ENCODE measurements at regions not wholly inside any gene's neighbourhood (a gene's known extent, or its start where the extent isn't known, plus 50 kb on each side); places are given as distances from the start of the nearest gene placed in this dataset.

- Histone ChIP-seq H3K4me3 (ENCODE audit: low read depth, low read length) (no peak overlapping the region), H3K9me3 (ENCODE audit: severe bottlenecking) (no peaks in the 10 kb centered on the region), H3K27ac (no peak overlapping the region), H3K27me3 (ENCODE audit: insufficient read depth, low read depth, severe bottlenecking) (peaks cover 14% of the 10 kb centered on the region), H3K36me3 (no peaks in the 10 kb centered on the region)
- TF ChIP-seq CTCF (IDR thresholded peaks at IDR 0.05; ENCODE audit: low read depth, low read length), result no peak
- DNase-seq, result no peak
Observed at GRCh38 chr3:6229778-6230410, 631.0 kb upstream of the GRM7 start.

- Histone ChIP-seq H3K27ac (no peak overlapping the region), H3K9me3 (ENCODE audit: severe bottlenecking) (no peaks in the 10 kb centered on the region), H3K4me3 (ENCODE audit: low read depth, low read length) (no peak overlapping the region), H3K36me3 (no peaks in the 10 kb centered on the region), H3K27me3 (ENCODE audit: insufficient read depth, low read depth, severe bottlenecking) (peaks cover 18% of the 10 kb centered on the region)
- DNase-seq, result no peak
- TF ChIP-seq CTCF (IDR thresholded peaks at IDR 0.05; ENCODE audit: low read depth, low read length), result no peak
Observed at GRCh38 chr3:6242104-6242503, 618.8 kb upstream of the GRM7 start.

GRCh38 chr3:6248528-6248927 lies 612.4 kb upstream of the GRM7 start:
- Histone ChIP-seq H3K9me3 (ENCODE audit: severe bottlenecking) (no peaks in the 10 kb centered on the region), H3K27me3 (ENCODE audit: insufficient read depth, low read depth, severe bottlenecking) (peaks cover 33% of the 10 kb centered on the region), H3K27ac (no peak overlapping the region), H3K4me3 (ENCODE audit: low read depth, low read length) (no peak overlapping the region), H3K36me3 (no peaks in the 10 kb centered on the region)
- no peak for DNase-seq
- no peak for TF ChIP-seq CTCF (IDR thresholded peaks at IDR 0.05; ENCODE audit: low read depth, low read length)

GRCh38 chr3:6249679-6250078 lies 611.2 kb upstream of the GRM7 start:
- Histone ChIP-seq H3K36me3 (no peaks in the 10 kb centered on the region), H3K27ac (no peak overlapping the region), H3K27me3 (ENCODE audit: insufficient read depth, low read depth, severe bottlenecking) (peaks cover 33% of the 10 kb centered on the region), H3K9me3 (ENCODE audit: severe bottlenecking) (no peaks in the 10 kb centered on the region), H3K4me3 (ENCODE audit: low read depth, low read length) (no peak overlapping the region)
- DNase-seq, result no peak
- no peak for TF ChIP-seq CTCF (IDR thresholded peaks at IDR 0.05; ENCODE audit: low read depth, low read length)

- no peak for DNase-seq
- no peak overlapping the region for H3K27ac ChIP-seq
- TF ChIP-seq CTCF (IDR thresholded peaks at IDR 0.05; ENCODE audit: low read depth, low read length), result no peak
- H3K36me3 ChIP-seq, result no peaks in the 10 kb centered on the region
- no peaks in the 10 kb centered on the region for H3K9me3 ChIP-seq (ENCODE audit: severe bottlenecking)
- peaks cover 33% of the 10 kb centered on the region for H3K27me3 ChIP-seq (ENCODE audit: insufficient read depth, low read depth, severe bottlenecking)
- H3K4me3 ChIP-seq (ENCODE audit: low read depth, low read length), result no peak overlapping the region
Observed at GRCh38 chr3:6250167-6250566, 610.7 kb upstream of the GRM7 start.

All from WERI-Rb-1 (cell line).